GM21360 (cell line): ENCODE measurements at regions not wholly inside any gene's neighbourhood (a gene's known extent, or its start where the extent isn't known, plus 50 kb on each side); places are given as distances from the start of the nearest gene placed in this dataset.

Experiments
- ATAC-seq: cut with Tn5 transposase; IDR thresholded peaks from one replicate; pipeline ENCODE4 v1.9.1; 2021; ENCODE audit warnings: mild to moderate bottlenecking, moderate library complexity; ENCODE audit not compliant: unreplicated experiment

- ATAC-seq: no peak
Measured at GRCh38 chr9:88691811-88692210, 156.8 kb downstream of the NXNL2 start.

DNA sequence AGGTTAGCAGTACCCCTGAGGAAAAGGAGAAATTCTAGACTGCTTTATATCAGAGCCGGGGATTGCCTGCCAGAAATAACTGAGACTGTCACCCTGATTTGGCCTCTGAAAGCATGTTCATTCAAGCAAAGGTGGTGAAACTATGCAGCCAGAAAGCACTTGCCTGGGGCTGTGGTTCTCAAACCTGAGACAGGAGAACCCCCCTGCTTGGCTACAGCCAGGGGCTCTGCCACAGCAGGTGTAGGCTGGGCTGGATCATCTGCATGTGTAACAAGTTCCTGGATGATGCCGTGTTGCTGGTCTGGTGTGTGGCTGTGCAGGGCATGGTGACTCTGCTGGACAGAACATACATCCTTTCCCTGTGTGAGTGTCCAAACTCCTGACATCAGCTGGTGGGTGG is 157.8 kb downstream of the NXNL2 start:
- ATAC-seq: no peak

- ATAC-seq: no peak
Measured at GRCh38 chr9:88694625-88695024, 159.6 kb downstream of the NXNL2 start.

DNA sequence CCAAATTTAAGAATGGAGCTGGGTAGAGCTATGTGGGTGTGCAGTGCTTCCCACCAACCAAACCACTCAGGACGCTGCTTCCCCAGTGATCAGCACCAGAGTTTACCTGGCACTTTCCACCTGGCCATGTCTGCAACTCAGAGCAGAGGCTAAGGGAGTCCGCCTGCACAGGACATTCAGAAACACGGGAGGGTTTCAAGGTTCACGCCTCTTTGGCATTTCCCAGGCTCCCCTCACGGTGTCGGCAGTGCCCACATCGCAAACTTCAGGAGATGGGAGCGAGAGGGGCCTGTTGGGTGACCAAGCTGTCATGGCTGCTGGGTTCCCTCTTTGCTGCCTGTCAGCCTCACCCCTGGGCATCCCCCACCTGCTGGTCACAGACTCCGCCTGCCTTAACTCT is 161.5 kb downstream of the NXNL2 start:
- ATAC-seq: no peak

DNA sequence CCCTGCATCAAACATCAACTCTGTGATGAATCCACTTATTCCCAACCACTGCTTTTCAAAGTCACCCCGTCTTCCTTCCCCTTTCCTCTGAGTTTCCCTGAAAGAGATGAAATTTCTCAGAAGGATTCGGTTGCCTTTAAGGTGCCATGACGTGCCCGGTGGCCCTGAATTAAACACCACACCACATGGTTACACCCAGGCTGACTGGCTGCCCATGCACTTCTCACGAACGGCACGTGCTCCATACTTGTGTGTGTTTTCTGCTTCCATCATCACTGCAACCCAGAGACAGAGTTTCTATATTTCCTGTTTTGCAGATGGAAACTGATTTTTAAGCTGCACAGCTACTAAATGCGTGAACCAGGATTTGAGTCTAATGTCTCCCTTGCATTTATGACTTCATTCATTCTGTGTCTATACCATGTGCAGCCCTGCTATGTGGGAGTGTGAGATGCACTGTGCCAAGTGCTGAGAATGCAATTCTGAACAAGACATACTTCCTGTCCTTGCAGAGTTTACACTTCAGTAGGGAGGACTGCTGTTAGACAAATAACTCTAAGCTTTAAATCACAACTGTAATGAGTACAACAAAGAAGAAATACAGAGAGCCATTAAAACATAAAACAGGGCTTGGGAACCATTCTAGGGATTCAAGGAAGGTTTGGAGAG is 162.9 kb downstream of the NXNL2 start:
- no peak for ATAC-seq

DNA sequence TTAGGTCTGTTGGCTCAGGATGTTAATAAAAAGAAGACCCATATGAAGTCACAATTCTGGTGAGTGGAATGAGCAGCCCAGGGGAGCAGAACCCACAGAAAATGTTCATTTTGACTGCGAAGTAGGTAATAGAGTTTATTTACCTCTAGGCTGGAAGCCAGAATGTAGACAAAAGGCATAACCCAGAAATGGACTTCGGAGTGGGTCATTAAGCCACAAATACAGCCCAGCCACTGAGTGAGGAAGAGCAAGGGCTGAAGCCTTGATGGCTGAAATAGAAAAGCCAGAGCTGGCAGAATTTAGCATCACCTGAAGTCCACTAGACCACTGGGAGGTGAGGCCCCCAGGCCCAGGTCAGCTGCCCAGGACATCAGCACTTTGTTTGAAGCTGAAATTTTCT is 168.0 kb downstream of the NXNL2 start:
- ATAC-seq: no peak

DNA sequence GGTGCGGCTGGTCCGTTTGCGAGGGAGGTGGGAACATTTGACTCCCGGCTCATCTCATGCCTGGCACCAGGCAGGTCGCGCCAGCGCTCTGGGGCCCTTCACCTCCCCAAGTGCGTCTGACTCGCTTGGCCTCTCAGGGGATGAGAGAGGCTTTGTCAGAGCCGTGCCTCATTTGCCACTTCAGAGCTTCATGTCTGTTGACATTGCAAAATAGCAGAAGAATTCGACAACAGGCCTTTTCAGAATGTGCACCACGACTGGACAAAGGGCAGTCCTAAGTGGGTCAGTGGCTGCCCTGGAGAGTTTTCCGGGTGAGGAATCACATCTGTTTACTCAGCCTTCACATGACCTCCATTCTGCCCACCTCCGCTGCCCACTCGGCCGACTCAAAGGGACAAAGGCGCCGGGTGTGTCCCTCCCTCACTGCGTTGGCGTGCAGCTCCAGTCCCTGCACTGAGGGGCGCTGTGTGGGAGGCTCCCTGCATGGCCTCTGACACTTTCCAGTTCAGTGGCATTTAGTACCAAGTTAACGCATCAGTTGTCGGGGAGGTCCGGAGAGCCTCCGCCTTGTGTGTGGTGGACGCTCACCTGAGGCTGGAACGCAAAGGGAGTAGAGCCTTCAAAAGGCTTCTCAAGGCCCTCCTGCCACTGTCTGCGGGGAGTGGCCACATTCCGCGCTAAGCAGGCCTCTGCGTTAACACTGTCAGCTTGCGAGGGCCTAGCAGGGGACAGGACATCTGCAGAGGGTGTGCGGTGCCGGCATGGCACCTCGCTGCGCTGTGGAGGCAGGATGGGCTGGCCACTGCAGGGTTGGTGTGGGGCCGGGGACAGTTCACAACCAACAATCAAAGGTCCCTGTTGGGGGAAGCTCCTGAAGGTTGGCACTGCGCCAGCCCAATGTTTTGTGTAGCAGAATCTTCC is 171.5 kb downstream of the NXNL2 start:
- no peak for ATAC-seq

DNA sequence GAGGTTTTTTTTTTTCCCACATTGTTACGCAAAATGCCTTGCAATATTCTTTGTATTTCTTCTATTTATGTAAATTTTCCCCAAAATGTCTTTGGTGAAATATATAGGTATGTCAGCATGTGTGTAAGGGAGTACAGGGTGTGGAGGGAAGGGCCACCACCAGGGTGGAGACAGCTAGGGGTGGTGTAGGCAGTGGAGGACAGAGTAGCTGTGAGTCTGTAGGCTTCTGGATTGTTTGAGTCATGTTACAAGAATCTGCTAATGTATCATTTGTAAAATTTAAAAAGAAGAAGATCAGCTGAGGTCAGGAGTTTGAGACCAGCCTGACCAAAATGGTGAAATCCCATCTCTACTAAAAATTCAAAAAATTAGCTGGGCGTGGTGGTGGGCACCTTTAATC is 175.5 kb downstream of the NXNL2 start:
- no peak for ATAC-seq

DNA sequence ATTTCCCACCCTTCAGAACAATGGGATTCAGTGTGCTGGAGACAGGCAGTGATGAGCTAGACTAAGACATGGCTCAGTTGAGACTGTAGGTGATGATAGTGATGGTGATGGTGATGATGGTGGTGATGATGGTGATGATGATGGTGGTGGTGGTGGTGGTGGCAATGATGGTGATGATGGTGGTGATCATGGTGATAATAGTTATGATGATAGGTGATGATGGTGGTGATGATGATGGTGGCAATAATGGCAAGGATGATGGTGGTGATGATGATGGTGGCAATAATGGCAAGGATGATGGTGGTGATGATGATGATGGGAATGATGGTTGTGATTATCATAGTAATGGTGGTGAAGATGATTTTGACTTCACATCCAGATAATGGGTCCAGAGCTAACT is 176.7 kb downstream of the NXNL2 start:
- ATAC-seq: no peak

DNA sequence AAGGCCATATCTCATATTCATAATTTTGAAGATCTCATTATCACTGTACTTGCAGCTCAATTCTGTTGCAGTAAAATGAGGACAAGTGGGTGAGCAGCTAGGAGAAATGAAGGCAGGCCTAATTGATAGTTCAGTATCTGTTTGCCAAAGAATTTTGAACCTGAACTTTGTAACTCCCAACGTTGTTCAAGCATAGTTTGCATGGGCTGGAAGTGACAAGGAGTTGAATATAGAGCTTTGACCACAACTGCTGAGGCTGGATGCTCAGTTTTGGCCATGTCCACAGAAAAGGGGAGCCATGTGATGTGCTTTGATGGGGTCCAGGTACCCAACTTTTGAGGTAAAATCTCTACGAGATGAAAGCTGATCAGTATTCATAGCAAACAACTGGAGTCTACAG is 177.5 kb downstream of the NXNL2 start:
- no peak for ATAC-seq

DNA sequence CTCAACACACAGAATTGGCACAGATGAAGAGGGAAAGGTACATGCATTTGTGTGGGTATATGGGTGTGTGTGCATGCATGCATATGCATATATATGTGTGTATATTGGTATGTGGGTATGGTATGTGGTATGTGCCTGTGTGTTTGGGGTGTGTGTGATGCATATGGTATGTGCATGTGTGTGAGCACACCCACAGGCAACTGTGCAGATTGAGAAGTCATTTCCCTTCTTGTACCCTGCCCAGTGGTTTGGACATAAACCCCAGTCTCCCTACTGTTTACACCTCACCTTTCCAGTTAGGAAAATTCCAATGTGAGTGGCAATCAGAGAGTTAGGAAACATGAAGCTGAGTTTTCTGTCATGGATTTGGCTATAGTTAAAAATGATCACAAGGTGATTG is 178.0 kb downstream of the NXNL2 start:
- no peak for ATAC-seq

GRCh38 chr9:88716596-88717290 is 181.8 kb downstream of the NXNL2 start:
- ATAC-seq: no peak

DNA sequence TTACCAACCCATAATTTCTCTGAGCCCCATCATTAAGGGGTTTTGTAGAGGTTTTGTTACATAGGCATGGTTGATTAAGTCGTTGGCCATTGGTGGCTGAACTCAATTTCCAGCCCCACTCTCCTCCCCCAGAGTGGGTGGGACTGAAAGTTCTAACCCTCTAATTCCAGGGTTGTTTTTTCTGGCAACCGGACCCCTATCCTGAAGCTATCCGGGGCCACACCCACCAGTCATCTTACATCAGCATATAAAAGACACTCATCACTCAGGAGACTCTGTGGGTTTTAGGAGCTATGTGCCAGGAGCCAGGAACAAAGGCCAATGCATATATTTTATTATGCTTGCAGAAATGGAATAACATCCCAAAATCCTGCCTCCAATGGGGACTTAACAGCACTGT is 186.0 kb downstream of the NXNL2 start:
- no peak for ATAC-seq

DNA sequence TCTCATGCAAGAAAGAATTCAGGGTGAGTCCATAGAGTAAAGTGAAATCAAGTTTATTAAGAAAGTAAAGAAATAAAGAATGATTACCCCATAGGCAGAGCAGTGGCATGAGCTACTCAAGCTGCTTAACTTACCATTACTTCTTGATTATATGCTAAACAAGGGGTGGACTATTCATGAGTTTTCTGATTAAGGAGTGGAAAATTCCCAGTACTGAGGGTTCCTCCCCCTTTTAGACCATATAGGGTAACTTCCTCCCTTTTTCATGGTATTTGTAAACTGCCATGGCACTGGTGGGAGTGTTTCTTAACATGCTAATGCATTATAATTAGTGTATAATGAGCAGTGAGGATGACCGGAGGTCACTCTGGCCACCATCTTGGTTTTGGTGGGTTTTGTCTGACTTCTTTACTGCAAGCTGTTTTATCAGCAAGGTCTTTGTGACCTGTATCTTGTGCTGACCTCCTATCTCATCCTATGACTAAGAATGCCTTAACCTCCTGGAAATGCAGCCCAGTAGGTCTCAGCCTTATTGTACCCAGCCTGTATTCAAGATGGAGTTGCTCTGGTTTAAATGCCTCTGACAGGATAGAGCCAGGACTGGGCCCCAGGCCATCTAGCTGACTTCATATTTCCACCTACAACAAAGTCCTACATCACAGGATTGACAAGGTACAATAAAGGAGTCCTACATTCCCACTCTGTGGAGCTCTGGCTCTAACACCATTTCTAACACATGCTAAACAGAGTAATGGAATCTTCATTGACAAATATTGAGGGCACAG is 186.7 kb downstream of the NXNL2 start:
- ATAC-seq: no peak

GRCh38 chr9:88722753-88723152 is 187.8 kb downstream of the NXNL2 start:
- ATAC-seq: no peak

- ATAC-seq: no peak
Measured at GRCh38 chr9:88723751-88724150, 188.8 kb downstream of the NXNL2 start.

DNA sequence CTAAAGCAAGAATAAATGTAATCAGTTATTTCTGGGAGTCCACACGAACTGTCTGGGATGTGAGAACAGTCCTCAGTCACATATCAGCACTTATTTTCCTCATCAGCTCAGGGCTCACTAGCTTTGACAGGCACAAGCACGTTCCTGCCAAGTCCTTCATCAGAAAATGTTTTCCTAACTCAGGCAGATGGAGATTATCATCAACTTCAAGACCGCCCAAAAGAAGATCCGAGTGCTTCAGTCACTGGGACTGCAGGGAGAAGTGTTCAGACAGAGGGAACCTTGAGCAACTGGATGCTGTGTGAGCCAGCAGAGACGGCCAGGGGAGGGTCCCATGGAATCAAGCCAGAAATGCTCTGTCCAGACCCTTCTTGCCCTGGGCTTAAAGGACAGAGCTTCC is 189.4 kb downstream of the NXNL2 start:
- no peak for ATAC-seq

DNA sequence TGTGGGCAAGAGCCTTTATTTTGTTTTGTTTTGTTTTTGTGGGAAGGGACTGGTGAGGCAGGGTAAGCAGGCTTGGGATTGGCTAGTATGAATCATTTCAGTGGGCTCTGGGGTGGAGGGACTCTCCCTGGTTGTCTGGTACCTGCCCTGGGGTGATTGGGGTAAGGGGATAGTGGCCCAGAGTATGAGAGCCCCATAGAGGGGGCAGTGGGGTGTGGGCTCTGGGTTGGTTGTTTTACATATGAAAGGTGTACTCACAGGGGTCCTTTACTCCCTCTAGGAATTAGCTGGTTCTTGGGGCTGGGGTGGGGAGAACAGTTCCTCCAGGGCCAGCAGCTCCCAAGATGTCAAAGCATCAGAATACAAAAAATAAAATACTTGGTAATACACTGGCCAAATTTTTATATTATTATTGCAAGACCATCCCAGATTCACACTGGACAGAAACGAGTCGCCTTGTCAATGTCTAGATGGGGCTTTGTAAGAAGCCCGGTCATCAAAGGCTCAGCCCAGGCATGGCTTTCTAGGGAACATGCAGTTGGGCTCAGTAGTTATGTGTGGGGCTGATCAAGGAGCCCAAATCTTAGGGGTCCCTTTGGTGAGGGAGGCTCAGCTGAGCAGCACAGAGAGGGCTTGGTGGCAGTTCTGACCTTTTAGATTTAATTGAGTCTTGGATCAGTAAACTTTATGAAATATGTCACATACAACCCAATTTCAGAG is 190.5 kb downstream of the NXNL2 start:
- no peak for ATAC-seq

DNA sequence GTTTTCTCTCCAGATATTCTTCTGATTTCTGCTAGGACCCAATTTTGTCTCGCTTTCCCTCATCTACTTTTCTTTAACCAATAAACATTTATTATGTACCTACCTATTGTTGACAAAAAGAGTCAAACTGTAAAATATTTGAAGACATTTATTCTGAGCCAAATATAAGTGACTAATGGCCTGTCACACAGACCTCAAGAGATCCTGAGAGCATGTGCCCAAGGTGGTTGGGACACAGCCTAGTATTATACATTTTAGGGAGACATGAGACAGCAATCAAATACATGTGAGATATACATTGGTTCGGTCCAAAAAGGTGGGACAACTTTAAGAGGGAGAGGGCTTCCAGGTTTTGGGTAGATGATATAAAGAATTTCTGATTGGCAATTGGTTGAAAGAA is 191.8 kb downstream of the NXNL2 start:
- no peak for ATAC-seq

- ATAC-seq: no peak
Measured at GRCh38 chr9:88730780-88731179, 195.8 kb downstream of the NXNL2 start.
